GM19239 (cell line): ENCODE measurements at regions not wholly inside any gene's neighbourhood (a gene's known extent, or its start where the extent isn't known, plus 50 kb on each side); places are given as distances from the start of the nearest gene placed in this dataset.

Source experiments
- DNase-seq: peaks from one replicate; pipeline ENCODE4 v3.0.0; 2011; ENCODE audit warnings: low spot score; ENCODE audit not compliant: insufficient read length
- FAIRE-seq: peaks from 2 replicates; lab custom pipeline; 2011; peaks lifted over from hg19 to GRCh38; lab: Jason Lieb, UNC

DNA sequence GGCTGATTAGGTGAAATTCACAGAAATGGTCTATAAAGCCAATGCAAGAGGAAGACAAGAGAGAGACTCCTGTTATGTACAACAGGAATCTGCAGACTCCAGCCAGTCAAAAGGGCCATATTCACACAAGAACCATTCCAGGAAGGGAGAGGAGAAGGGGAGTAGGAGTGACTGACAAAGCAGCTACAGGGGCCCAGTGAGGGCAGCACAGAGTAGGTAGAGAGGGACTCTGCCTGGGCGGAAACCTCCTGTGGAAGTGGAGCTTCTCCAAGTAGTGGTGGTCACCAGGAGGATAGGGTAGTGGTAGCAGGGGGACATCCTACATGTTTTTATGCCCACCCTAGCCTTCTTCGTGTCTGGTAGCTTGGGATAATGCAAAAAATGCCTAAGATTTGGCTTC lies 667.3 kb downstream of the ACTL7B start:
- FAIRE-seq (no peak), DNase-seq (no peak)

DNA sequence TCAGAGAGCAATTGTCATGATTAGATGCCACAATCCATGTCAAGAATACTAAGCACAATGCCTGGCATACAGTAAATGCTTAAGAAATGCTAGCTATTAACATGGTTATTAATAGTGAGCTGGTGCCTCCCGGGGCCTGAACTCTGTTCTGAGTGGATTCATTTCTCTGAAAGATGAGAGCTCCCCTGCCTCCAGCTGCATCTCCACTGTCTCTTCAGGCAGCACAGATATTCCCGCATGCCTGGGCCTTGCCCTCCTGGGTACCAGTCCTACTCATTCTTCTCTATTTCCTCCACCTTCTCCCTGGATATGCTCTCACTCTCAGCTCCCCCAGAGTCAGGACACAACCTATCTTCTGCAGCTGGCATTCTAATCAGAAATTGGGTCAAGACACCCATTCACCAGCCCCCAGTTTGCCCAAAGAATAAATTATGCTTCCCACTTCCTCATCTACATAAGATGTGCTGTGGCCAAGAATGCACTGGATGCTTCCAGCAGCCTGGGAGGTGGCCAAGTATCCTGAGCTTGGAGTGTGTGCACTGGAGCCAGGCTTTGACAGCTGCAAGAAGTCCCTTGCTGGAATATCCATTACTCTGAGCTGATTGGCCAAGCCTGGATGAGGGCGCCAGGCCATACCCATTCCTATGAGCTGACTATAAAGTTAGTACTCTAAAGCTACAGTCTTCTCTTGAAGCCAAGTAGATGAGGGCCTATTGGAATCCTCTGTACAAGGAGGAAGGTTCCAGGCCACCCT lies 669.0 kb downstream of the ACTL7B start:
- no peak for FAIRE-seq

DNA sequence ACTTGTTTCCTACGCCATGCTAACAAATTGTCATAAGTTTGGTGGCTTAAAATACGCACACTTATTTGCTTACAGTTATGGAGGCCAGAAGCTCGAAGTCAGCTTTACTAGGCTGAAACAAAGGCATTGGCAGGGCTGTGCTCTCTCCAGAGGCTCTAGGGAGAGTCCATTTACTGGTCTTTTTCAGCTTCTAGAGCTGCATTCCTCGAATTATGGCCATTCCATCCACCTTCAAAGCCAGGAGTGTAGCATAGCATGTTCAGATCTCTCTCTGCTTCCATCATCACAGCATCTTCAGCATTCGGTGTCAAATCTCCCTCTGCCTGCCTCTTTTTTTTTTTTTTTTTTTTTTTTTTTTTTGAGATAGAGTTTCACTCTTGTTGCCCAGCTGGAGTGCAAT lies 670.2 kb downstream of the ACTL7B start:
- DNase-seq (no peak), FAIRE-seq (no peak)

More for the DNA sequence above, 669.0 kb downstream of the ACTL7B start:
- no peak for DNase-seq

DNA sequence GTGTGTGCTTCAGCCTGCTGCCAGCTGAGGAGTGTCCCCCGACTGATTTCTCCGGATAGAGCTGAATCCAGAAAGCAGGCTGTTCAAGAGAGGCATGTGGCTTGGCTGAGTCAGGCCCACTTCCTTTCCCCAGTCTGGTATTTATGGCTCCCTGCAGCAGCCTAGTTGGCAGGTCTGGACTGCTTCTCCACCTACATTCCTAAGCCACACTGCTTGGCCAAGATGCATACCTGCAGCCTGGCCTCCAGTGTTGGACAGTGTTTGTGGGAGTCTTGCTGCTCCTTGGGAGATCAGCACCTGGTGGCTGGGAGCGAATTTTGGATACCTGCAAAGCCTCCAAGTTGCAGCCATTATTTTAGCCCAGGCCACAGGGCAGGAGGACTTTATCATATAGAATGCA lies 670.8 kb downstream of the ACTL7B start:
- DNase-seq (no peak), FAIRE-seq (no peak)

DNA sequence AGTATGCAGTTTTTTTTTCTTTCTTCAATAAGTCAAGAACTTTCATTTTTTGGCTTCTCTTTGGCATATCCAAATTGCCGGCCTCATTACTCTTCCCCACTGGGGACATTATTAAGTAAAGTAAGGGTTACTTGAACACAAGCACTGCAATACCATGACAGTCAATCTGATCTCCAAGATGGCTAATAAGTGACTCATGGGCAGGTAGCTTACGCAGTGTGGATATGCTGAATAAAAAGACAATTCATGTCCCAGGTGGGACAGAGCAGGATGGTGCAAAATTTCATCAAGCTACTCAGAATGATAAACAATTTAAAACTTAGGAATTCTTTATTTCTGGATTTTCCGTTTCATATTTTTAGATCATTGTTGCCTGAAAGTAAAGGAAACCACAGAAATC lies 671.8 kb downstream of the ACTL7B start:
- DNase-seq (no peak), FAIRE-seq (no peak)

DNA sequence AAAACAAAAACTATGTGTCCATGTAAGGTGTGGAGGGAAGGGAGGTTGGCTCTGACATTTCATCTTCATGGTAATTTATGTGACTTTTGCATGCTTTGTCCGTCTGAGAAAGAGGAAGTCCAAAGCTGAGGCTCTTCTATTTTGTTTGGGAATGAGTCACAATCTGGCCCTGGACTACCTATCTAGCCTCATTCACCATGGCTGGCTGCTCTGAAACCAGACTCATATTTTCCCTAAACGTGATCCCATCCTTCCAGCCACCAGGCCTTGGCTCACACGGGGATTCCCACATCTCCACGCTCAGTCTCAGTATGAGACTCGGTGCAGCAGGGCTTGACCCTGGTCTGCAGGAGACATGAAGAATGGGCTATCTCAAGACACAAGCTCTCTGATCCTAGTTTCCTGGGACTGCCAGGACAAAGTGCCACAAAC lies 672.8 kb downstream of the ACTL7B start:
- FAIRE-seq (no peak), DNase-seq (no peak)

DNA sequence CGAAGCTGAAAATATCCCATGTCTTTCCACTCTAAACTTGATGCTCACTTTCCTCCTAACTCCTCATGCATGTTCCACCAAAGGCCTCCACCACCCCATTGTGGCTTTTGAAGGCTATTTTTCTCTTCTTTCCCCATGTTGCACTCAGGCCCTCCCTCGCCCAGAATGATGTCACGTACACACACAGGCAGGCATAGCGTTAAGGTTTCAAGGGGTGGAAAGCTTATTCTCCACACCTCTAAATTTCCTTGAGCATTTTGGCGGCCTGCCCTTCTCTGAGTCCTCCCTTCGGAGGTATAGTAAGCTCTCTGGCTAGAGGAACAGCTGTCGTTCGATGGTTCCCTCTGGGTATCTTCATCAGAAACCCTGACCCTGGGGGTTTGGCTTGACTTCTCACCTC lies 673.5 kb downstream of the ACTL7B start:
- no peak for FAIRE-seq

DNA sequence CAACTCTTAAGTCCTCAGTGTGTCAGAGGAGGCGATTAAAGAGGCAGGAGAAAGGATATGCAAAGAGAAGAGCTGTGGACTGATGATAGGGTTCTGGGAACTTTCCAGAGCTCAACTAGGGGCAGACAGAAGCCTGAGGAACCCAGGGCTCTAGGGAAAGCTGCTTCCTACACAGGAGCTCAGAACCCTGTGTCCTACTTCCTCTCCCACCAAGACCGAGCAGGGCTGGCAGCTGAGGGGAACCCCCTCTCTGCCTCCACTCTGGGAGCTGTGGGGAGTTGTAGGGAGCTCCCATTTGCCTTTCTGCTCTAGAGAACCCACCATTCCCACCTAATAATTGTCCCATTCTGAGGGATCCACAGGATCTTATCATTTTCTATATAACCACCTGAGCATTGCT lies 674.3 kb downstream of the ACTL7B start:
- FAIRE-seq = no peak
- DNase-seq = no peak

More for the DNA sequence above, 673.5 kb downstream of the ACTL7B start:
- DNase-seq = no peak

DNA sequence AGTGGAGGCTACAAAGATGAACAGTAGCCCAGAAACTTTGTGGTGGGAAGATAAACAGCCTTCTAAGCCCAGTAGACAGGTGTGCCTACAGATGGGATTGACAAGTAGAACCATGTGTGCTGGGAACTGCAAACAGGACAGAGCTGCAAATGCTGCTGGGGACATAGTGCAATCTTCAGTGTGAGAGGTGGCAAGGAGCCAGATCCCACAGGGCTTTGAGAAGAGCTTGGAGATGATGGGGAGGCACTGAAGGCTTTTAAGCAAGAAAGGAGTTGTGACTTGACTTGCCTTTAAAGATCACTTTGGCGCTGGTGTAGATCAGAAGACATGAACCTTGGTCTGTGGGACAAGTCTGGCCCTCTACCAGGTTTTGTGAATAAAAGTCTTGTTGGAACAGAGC lies 675.2 kb downstream of the ACTL7B start:
- DNase-seq = no peak
- no peak for FAIRE-seq

DNA sequence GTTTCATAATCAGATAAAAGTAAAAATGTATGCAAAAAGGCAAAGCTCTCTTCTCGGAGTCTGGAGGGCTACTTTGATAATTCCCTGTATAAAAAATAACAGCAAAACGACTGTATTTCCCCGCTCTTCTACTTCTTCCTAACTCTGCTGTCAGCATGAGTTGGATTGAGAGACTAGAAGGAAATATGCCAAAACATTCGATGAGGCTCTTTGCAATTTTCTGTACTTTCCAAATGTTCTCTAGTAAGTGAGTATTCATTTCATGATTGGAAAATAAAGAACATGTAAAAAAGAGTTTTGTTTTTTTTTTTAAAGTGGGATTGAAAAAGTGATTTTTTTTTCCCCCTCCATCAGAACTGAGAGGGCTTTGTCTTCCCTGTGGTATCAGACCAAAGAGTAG lies 677.5 kb downstream of the ACTL7B start:
- DNase-seq (no peak), FAIRE-seq (no peak)

DNA sequence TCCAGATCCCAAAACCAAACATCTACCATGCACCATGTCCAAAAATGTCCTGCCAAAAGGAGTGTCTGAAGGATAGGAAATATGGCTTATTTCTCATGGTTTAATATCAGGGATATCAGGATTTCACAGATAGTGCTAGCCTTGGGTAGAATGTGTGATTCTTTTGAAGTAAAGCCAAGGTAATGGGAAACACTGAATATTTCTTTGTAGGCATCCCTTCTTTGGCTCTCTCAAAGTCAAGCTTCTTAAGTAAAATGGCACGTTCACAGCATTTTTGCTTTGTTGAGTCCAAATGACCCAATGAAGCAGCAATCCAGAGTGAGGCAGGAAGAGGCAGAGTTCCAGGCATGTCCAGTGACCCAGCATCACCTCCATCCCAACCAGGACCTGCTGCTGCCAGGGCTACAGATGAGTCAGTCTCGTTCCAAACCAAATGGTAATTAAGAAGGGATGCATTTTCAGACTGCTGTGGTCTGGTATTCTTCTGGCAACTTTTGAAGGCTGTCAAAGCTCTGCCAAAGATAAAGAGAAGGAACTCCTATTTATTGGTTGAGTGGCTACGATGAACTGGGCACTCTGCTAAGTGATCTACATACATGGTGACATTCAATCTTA lies 678.8 kb upstream of the KLF4 start:
- DNase-seq (no peak), FAIRE-seq (no peak)

DNA sequence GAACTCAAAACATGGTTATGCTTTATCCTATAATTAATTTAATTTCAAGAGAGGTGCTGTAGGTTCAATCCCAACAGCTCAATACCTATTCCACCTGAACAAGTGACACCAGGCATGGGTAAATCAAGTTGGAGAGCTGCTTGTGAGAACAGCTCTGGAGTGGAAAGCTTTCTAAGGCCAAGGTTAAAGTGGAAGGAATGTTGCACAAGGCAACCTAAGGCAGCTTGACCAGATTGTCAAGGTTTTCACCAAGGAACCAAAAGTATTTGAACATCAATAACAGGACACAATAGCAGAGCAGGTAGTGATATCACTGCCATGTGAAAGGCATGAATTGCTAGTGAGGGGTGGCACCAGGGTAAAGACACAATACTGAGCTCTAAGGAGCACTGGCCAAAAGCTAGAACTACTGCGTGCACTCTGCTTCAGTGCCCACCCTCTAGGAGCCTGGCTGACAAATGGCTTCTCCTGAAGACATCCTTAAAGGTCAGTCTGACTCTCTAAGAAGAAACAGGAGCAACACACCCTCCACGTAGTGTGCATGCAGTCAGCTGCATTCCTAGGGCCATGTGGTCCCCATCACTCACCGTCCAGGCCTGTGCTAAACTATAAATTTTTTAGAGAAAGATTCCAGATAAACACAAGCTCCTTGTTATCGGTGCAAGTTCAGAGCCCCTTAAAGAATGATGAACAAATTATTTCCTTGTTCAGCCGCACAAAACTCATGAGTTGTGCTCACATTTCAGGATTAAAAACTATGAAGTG lies 677.7 kb upstream of the KLF4 start:
- no peak for FAIRE-seq

DNA sequence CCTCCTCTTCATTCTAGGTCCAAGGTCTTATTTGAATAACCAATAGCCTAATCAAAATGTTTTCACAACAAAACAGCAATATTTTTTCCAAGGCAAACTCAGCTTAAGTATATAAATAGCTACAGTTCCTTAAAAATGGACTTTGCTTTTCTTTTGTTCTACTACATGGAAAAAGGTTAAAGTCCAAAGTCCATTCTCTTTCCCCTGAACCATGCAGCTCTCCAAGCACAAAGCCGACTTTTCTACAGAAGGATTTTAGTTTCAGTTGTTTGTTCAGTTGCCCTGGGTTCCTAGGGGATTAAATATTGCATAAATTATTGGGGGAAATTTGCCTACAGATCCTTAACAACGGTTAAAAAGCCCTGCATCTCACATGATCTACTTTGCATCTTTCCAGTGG lies 677.0 kb upstream of the KLF4 start:
- no peak for DNase-seq
- no peak for FAIRE-seq

More for the DNA sequence above, 677.7 kb upstream of the KLF4 start:
- no peak for DNase-seq

DNA sequence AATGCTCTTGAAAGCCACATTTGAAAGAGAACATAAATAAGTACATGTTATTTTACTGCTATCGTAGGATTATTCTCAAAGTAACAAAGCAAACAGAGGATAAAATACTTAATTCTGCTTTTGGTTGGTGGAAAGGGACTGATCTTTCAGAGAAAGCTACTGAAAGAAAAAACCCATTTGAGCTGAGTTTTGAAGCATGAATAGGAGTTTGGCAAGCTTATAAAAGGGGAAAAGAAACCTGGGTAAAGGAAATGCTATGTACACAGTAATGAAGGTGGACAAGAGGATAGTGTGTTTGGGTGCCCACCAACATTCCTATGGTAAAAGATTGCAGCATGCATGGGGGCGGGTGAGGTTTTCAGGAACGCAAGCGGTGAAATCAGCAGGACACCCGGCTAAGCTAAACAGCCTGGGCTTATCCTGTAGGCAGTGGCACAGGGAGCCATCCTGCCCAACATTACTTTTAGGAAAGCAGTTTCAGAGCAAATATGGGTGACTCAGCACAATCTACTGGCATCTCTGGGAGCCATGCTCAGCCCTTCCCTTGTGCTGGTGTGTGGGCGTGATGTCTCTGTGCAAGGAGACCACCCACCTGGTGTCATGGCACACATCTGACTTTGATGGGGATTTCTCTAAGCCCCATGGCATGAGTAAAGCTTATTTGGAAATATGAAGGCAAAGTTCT lies 673.9 kb upstream of the KLF4 start:
- FAIRE-seq (no peak), DNase-seq (no peak)

DNA sequence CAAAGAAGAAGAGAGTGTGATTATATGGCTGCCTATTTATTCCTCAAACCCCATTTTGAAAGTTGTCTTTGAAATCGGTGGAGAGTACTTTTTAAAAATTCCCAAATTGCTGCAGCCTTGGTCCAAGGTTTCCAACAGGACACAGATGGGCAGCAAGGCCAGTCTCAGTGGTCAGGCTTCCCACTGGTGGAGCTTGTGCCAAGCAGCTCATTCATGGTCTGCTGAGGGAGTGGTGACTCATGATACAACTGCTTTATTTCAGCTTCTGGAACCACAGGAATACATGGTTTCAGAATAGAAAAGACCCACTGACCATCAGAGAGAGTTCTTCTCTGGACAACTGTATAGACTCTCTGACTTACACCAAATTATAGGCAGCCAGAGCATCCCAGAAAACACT lies 673.1 kb upstream of the KLF4 start:
- FAIRE-seq (no peak), DNase-seq (no peak)

DNA sequence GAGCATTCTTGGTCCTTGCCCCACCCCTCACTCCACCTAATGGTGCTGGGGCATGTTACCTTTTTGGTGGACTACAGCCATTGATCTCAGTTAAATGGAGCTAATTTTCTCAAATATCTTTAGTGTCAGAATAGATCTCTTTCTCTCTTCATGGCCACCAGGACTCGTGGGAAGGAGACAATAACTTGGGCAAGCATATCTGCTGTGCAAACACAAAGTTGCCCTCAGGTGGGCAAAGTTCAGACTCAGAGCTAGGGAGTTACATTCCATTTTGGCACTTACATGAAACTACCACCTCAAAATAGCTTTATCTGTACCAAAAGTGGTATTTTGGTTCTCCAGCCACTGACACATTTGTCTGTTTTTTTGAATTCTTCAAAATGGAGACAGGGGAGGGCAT lies 671.9 kb upstream of the KLF4 start:
- FAIRE-seq = no peak
- no peak for DNase-seq

DNA sequence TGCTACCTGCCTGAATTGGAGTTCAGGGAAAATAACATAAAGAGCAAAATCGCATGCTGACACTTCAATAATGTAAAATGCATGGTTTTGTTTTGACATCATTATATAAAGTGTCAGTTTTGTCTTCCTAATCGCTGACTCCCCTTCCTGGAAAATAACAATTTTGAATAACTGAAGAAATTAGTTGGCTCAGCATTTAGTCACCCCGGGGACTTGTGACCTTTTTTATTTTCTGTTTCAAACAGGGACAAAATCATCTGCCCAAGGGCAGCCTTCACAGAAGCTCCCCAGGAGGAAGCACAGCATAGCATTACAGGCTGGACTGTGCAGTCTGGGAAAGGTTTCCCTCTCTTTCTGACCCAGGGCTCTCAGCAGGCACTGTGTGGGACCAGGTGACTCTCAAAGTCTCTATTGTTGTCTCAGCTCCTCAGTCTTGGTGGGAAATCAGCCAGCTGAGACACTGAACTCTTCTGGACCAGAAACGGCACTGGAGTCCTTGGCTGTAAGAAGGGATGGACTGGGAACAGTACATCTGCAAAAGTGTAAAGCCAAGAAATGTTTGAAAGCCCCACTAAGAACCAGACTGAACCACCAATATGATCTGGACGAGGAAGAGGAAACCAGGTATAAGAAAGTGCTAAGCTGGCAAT lies 671.3 kb upstream of the KLF4 start:
- FAIRE-seq = no peak
- DNase-seq = no peak

DNA sequence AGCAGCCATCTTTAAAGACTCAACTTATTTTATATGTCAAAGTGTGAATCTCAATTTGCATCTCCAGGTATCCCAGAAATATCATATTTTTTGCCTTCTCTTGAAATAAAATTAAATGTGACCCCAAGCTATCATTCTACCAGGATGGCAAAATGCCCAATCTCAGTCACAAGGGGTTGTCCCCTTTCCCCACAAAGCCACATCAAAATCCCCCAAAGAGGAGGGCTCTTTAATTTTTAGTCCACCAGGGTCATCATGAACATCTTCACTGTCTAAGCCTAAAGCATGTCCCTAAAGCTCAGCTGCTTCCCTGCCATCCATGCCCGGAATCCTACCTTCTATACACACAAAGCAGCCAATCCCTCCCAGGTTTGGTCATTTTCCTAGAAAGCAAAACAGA lies 670.5 kb upstream of the KLF4 start:
- DNase-seq = no peak
- FAIRE-seq = no peak

DNA sequence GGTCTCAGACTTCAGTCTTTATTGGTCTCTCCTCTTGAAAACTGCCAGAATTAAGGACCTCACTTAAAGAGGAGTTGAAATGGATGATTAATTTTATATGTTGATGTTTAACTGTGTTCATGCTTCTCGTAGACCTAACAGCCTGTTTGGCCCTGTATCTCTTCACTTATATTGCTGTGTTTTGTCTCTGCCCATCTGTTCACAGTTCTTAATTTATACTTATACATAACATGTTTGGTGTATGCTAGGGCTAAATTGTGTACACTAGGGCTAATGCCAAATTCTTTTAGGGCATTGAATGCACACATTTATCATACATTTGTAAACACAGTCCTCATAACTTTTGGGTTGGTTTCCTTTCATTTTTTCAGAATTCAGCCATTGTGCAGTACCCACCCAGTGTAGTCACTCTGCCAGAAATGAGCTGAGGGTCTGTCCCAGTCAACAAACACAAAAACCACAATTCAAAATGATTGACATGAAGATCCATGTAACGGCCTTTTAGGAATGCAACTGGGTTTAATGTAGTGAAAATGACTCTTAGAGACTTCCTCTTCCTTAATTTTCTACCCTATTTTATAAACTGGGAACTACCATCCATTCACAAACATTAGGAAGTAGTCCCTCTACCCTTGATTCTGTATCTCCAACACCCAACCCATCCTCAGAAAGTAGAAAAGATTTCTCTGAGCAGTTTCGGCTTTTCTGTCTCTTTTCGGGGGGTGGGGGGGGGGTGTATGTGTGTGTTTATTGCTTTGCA lies 668.8 kb upstream of the KLF4 start:
- no peak for DNase-seq
- no peak for FAIRE-seq
